ENCODE measurements at regions not wholly inside any gene's neighbourhood (a gene's known extent, or its start where the extent isn't known, plus 50 kb on each side); places are given as distances from the start of the nearest gene placed in this dataset.

- DNase-seq: no peak
These were observed 183.1 kb upstream of the MC4R start for GRCh38 chr18:60555625-60556024.

GRCh38 chr18:60556326-60556725, 183.8 kb upstream of the MC4R start:
- DNase-seq: no peak

- no peak for DNase-seq
These were observed 187.5 kb upstream of the MC4R start for GRCh38 chr18:60560071-60560470.

GRCh38 chr18:60563082-60563481, 190.5 kb upstream of the MC4R start:
- DNase-seq: no peak

- no peak for DNase-seq
These were observed 195.6 kb upstream of the MC4R start for GRCh38 chr18:60568220-60568619.

- DNase-seq: no peak
These were observed 197.6 kb upstream of the MC4R start for GRCh38 chr18:60570172-60570571.

- no peak for DNase-seq
These were observed 204.9 kb upstream of the MC4R start for GRCh38 chr18:60577457-60577856.

GRCh38 chr18:60585670-60586069, 213.1 kb upstream of the MC4R start:
- no peak for DNase-seq

GRCh38 chr18:60593249-60593648, 220.7 kb upstream of the MC4R start:
- DNase-seq: no peak

- DNase-seq: no peak
These were observed 224.4 kb upstream of the MC4R start for GRCh38 chr18:60596928-60597327.

- DNase-seq: no peak
These were observed 226.7 kb upstream of the MC4R start for GRCh38 chr18:60599267-60599666.

GRCh38 chr18:60599995-60600394, 227.4 kb upstream of the MC4R start:
- no peak for DNase-seq

GRCh38 chr18:60601249-60601648, 228.7 kb upstream of the MC4R start:
- DNase-seq: no peak

GRCh38 chr18:60623331-60623730, 250.8 kb upstream of the MC4R start:
- no peak for DNase-seq

- no peak for DNase-seq
These were observed 251.6 kb upstream of the MC4R start for GRCh38 chr18:60624207-60624606.

GRCh38 chr18:60639836-60640235, 267.3 kb upstream of the MC4R start:
- no peak for DNase-seq

GRCh38 chr18:60643009-60643408, 270.4 kb upstream of the MC4R start:
- DNase-seq: no peak

- no peak for DNase-seq
These were observed 274.1 kb upstream of the MC4R start for GRCh38 chr18:60646725-60647124.

GRCh38 chr18:60649107-60649506, 276.5 kb upstream of the MC4R start:
- no peak for DNase-seq

- DNase-seq: peak; percentile 64
These were observed 277.4 kb upstream of the MC4R start for GRCh38 chr18:60649842-60650536.

- DNase-seq: no peak
These were observed 281.7 kb upstream of the MC4R start for GRCh38 chr18:60654298-60654697.

GRCh38 chr18:60656553-60656952, 284.0 kb upstream of the MC4R start:
- DNase-seq: no peak

- no peak for DNase-seq
These were observed 289.9 kb upstream of the MC4R start for GRCh38 chr18:60662491-60662890.

GRCh38 chr18:60663060-60663989, 290.8 kb upstream of the MC4R start:
- DNase-seq: no peak
